Effector CD8-positive, alpha-beta T cell (primary cell): ENCODE measurements at regions not wholly inside any gene's neighbourhood (a gene's known extent, or its start where the extent isn't known, plus 50 kb on each side); places are given as distances from the start of the nearest gene placed in this dataset.

Experiments used
- DNase-seq: peaks from one replicate; lab custom pipeline; 2025; lab: John Stamatoyannopoulos, UW

DNA sequence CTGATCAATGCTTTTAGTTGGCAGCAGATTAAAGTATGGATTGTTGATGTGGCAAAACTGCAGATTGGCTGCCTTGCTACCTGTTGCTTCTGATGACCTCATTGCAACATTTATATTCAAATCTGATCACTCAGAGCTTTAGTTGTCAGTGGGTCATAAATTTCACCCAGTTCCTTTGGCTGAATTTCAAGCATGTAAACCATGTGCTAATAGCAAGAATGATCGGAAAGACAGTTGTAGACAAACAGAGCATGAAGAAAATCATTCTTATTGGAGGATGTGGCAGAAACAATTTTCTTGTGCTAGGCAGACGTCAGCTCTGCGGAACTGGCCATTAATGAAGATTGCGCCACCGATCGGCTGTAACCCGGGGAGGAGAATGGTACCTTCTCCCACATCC lies 346.6 kb upstream of the EEF2KMT start:
- DNase-seq: no peak

- no peak for DNase-seq
Measured at GRCh38 chr16:5442986-5443385, 345.4 kb upstream of the EEF2KMT start.

DNA sequence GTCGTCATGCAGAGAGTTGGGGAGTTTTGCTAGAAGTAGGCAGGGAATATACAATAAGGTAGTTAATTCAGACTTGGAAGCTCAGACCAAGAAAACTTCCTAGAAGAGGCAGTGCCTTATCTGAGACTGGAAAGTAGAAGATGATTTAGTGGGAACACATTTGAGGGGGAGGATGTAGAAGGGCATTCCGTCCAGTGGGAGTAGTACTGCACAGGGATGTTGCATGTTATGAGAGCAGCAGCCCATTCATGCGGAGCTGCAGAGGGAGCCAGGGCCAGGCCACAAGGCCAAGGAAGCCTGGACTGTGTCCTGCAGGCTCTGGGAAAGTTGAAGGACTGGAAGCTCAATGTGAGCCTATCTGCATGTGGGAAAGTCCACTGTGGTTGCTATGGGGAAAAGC lies 344.5 kb upstream of the EEF2KMT start:
- no peak for DNase-seq

DNA sequence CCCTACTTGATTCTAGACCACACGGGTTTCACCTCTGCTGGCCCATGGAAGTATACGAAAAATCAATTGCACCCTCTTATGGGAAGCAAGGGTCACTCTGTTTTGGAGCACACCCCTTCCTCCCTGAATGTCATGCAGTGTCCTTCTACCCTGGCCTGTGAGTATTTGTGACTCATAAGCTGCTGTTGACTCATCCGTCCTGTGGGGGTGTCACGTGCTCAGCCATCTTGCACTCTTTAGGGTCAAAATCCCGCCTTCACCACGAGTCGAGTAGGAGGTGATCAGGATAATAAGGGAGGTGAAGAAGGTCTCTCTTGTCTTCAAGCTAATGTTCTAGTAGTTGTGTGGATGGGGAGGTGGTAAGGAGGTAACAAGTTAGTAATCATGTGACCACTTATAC lies 341.0 kb upstream of the EEF2KMT start:
- DNase-seq: no peak

- no peak for DNase-seq
Measured at GRCh38 chr16:5433587-5433986, 336.0 kb upstream of the EEF2KMT start.

DNA sequence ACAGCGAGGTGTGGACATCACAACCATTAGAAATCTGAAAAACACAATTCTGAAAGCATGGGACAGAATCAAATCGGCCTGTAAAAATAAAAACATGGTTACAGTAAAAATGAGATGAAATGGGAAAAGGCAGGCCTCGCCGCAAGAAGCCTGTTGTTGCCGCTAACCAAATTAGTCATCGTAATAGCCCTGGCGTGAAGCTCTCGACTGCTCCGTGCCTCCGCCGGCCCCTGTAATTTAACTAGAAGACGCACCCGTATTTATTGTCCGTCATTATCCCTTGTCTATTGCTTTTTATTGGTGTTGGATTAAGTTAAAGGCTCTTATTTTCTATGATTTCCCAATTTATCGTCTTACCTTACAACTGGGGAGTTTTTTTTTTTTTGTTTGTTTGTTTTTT lies 334.6 kb upstream of the EEF2KMT start:
- no peak for DNase-seq

DNA sequence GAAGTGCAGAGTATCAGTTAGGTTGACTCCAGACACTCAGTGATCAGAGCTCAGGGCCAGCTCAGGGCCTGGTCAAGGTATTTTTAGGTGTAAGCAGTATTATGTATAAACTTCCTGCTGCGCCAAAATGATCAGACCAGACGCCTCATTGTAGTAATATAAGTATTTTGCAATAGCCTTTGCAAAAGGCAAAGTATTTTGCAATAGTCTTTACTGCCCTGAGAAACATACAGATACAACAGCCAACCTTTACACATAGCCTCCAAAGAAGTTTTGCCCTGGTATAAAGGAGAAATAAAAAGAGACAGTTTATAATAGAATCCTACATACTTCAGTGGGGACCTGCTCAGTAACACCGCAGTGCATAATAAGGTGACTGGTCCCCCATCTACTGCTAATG lies 333.0 kb upstream of the EEF2KMT start:
- no peak for DNase-seq

- no peak for DNase-seq
Measured at GRCh38 chr16:5428932-5429331, 331.3 kb upstream of the EEF2KMT start.

DNA sequence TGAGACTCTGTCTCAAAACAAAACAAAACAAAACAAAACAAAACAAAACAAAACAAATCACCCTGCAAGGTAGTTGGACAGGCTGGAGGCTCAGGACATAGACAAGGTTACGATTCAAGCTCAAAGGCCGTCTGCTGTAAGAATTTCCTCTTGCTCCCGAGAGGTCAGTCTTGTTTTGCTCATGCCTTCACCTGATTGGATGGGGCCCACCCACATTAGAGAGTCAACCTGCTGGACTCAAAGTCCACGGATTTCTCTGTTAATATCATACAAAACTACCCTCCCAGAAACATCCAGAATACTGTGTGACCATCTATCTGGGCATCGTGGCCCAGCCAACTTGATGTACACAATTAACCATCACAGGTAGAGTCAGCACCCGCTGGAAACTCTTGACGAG lies 330.0 kb upstream of the EEF2KMT start:
- no peak for DNase-seq

GRCh38 chr16:5422643-5423496 lies 325.3 kb upstream of the EEF2KMT start:
- DNase-seq: no peak

DNA sequence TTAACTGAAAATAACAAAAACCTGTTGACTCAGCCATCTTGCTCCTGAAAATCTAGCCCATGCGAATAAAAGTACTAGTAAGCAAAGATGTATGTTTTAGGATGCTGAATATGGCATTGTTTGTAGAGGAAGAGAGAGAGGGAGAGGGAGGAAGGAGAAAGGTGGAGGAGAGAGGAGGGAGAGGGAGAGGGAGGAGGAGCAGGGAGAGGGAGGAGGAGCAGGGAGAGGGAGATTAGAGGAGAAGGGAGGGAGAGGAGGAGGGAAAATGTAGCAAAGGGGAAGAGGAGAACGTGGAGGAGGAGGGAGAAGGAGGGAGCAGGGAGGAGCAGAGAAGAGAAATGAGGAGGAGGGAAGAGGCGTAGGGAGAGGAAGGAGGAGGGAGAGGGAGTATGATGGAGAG lies 324.5 kb upstream of the EEF2KMT start:
- no peak for DNase-seq

- no peak for DNase-seq
Measured at GRCh38 chr16:5416013-5416412, 318.4 kb upstream of the EEF2KMT start.

DNA sequence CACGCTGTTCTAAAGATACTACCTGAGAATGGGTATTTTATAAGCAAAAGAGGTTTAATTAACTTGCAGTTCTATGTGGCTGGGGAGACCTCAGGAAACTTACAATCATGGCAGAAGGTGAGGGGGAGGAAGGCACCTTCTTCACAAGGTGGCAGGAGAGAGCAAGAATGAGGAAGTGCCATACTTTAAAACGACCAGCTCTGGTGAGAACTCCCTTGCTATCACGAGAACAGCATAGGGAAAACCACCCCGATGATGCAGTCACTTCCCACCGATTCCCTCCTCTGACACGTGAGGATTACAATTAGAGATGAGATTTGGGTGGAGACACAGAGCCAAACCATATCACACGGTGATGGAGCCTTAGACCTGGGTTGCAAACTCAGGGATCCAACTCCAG lies 317.5 kb upstream of the EEF2KMT start:
- no peak for DNase-seq

DNA sequence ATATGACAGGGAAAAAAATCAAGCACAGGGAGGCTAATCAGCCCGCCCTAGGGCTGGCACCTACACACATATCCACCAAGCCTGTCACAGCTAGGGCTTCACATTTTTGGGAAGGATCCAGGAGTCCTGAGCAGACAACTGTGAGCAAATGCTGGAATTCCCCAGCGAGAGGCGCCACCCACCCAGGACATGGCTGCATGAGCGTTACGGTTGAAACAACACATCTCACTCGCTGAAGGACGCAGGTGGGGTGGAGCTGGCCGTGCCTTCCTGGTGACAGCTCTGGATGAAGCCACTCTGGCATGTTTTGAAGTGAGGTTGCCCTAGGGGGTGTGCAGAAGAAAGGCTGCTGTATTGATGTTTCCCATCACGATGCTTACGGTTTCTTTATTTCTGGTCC lies 315.1 kb upstream of the EEF2KMT start:
- DNase-seq: no peak

DNA sequence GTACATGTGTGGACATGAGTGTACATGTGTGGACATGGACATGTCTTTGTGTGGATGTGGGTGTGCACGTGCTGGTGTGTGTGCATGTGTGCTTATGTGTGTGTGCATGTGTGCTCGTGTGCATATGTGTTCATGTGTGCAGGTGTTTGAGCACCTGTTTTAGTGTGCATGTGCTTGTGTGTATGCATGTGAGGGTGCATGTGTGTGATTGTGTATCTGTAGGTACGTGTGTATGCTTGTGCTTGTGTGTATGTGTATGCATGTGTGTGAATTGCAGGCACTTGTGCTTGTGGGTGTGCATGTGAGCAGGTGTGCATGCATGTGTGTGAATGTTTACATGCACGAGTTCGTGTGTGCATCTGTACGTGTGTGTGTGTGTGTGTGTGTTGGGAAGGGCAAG lies 300.6 kb upstream of the EEF2KMT start:
- no peak for DNase-seq

GRCh38 chr16:5396880-5397279 lies 299.3 kb upstream of the EEF2KMT start:
- no peak for DNase-seq

DNA sequence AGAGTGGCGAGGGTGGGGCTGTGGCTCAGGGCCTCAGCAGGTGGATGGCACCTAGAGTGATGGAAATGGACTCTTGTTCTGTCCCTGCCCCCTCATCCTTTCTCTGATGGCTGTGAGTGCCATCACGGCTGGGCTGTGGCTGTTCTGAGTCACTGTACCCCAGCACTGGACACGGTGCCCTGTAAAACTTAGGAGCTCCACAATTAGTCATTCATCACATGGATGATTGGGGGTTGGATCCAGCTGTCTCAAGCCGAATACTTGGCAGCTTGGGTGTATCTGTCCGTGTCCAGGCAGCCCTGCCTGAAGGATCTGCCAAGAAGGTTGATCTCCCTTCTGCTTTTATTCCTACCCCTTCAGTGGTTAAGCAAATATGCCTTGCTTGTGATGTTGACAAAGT lies 295.5 kb upstream of the EEF2KMT start:
- DNase-seq: no peak

DNA sequence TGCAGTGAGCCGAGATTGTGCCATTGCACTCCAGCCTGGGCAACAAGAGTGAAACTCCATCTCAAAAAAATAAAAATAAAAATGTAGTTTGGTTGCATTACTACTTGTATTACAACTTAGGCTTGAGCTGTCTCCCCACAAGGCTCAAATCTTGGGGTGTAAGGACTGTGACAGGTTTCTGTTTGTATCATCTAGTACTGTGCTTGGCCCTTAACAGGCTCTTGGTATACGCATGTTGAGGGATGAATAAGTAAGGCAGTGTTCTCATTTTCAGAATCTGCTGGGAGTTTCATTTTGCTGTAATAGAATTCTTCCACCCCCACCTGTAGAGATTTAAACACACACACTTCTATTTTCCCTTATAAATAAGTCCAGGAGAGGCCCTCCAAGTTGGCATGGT lies 289.4 kb upstream of the EEF2KMT start:
- no peak for DNase-seq

DNA sequence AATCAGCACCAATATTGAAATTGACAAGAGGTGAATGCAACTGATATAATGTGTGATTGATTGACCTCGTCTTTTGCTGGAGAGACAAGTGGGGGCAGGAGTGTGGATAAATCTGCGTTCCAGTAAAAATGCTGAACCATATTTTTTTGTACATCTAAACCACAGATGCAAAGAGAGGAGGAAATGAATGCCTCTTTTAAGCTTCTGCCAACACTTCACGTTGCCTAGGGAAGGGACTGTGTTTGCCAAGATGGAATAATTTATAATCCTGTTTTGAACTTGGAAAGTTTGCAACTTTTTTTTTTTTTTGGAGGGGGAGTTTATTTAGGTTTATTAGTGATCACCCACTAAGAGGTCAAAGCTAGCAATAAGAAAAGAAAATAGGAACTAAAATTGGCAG lies 288.2 kb upstream of the EEF2KMT start:
- DNase-seq: no peak

DNA sequence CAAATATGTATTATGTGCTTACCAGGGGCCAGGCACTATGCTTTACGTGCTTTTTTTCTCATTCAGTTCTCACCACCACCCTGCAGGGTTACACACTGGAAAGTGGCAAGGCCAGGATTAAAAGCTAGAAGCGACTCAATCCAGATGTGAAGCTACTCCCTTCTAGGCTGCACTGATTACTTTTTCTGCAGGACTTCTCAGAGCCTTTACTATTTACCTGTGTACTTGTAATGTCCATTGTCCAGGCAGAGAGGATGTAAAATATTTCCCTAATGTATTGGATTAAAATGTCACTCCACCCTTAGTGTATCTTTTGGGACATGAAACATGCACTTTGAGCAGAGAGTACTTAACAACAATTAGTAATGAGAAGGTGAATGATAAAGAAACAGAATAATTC lies 287.5 kb upstream of the EEF2KMT start:
- DNase-seq: no peak

GRCh38 chr16:5383737-5384136 lies 286.1 kb upstream of the EEF2KMT start:
- DNase-seq: no peak

DNA sequence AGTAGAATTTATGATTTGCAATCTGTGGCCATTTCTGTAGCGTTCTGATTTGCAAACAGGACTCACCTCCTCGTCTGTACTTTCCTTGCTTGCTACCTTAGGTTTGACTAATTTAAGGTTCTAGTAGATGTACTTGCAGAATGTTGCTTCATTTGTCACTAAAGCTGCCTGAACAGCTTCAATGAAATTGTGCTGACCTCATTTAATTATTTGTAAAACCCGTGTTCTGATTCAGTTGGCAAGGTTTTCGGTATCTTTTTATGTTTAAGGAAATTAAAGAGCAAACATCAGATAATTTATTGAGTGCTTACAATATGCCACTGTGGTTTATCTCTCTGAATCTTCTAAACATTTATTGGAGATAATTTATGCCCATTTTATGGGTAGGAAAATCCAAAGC lies 284.9 kb upstream of the EEF2KMT start:
- no peak for DNase-seq

GRCh38 chr16:5381481-5381880 lies 283.9 kb upstream of the EEF2KMT start:
- no peak for DNase-seq

DNA sequence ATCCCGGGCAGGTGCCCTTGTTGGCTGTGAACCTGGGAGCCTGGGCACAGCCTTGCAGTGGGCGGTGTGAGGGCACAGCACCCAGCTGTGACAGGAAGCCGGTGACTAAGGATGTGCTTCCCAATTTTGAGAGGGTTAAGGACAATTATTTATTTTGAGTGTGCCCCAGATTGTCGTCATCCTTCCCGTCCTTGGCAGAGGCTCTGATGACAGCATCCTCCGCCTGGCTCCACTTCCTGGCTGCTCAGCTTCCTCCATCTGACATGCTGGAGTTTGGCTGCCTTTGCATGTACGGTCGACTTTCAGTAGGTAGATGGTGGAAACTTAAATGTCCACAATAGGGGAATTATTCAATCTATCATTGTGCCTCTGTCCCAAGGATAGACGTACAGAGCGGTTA lies 282.4 kb upstream of the EEF2KMT start:
- no peak for DNase-seq
